Panc1 (cell line): ENCODE measurements at regions not wholly inside any gene's neighbourhood (a gene's known extent, or its start where the extent isn't known, plus 50 kb on each side); places are given as distances from the start of the nearest gene placed in this dataset.

ENCODE experiments used
- ATAC-seq: fragments of 200-7000 bp; cut with Tn5 transposase; 2 replicates; pipeline ENCODE4 v1.9.1; 2020; ENCODE audit warnings: mild to moderate bottlenecking, moderate library complexity
- BruUV-seq: library from RNA; stranded (reverse); fragments of 400-500 nt; replicated peaks from 2 replicates; lab custom pipeline; 2021; lab: Mats Ljungman, UMichigan
- CTCF ChIA-PET: fragments of 300-600 bp; sonication (Branson Sonifier 250); formaldehyde crosslinking; loops from one replicate; lab custom pipeline; 2022; ENCODE audit warnings: antibody characterized with exemption; lab: Charles Lee
- POLR2A ChIA-PET: fragments of 300-600 bp; sonication (Branson Sonifier 250); formaldehyde crosslinking; loops from one replicate; lab custom pipeline; 2022; ENCODE audit warnings: antibody characterized with exemption; lab: Charles Lee
- DNase-seq: peaks from one replicate; pipeline ENCODE4 v3.0.0-alpha.2; 2010; ENCODE audit warnings: low read depth, low spot score
- H3K27ac ChIP-seq: 2 replicates; pipeline ENCODE4 v1.5.1; 2011; ENCODE audit warnings: mild to moderate bottlenecking, low read length, inconsistent platforms
- H3K27me3 ChIP-seq: fragments of 200-500 bp; sonication (Bioruptor generic); 2 replicates; pipeline ENCODE4 v1.6.0; 2014; ENCODE audit warnings: low read length, inconsistent platforms; ENCODE audit not compliant: control insufficient read depth, insufficient read depth
- H3K36me3 ChIP-seq: fragments of 200-500 bp; sonication (Bioruptor generic); 2 replicates; pipeline ENCODE4 v1.5.1; 2014; ENCODE audit warnings: inconsistent platforms, mild to moderate bottlenecking, low read length, moderate library complexity; ENCODE audit not compliant: control insufficient read depth, insufficient read depth
- H3K4me1 ChIP-seq: 2 replicates; pipeline ENCODE4 v1.5.1; 2011; ENCODE audit warnings: inconsistent platforms, mild to moderate bottlenecking, low read length, moderate library complexity; ENCODE audit not compliant: control insufficient read depth, insufficient read depth
- H3K4me3 ChIP-seq, 2 experiments: 2 replicates each; pipeline ENCODE4 v1.5.1; 2011 to 2012; ENCODE audit warnings: low read depth in 2 of 2, low read length in 2 of 2, mild to moderate bottlenecking in 2 of 2, inconsistent platforms in 1 of 2, moderate library complexity in 1 of 2
- H3K9me3 ChIP-seq: fragments of 200-500 bp; sonication (Bioruptor generic); 2 replicates; pipeline ENCODE4 v1.5.1; 2014; ENCODE audit warnings: low read depth, mild to moderate bottlenecking, inconsistent platforms, low read length, moderate library complexity; ENCODE audit not compliant: control insufficient read depth, insufficient read depth
- CTCF ChIP-seq: fragments of 450-650 bp; IDR thresholded peaks from 2 replicates; pipeline ENCODE4 v1.5.1; 2017; ENCODE audit warnings: mild to moderate bottlenecking
- POLR2AphosphoS5 ChIP-seq: IDR thresholded peaks from 2 replicates; pipeline ENCODE4 v1.6.1; 2012; ENCODE audit warnings: mild to moderate bottlenecking, low read depth, low read length, moderate library complexity
- SIN3A ChIP-seq: IDR thresholded peaks from 2 replicates; pipeline ENCODE4 v1.6.1; 2012; ENCODE audit warnings: low read depth, mild to moderate bottlenecking, low read length, moderate library complexity, borderline replicate concordance; ENCODE audit not compliant: insufficient read depth
- TCF7L2 ChIP-seq: IDR thresholded peaks from 2 replicates; pipeline ENCODE4 v1.6.1; 2011; ENCODE audit warnings: mild to moderate bottlenecking, low read depth, low read length, inconsistent platforms
- in situ Hi-C: cut with HindIII; loops from 2 replicates; pipeline ENCODE4 v1.10.0; 2016; ENCODE audit warnings: low sequenced_read_pairs, low pct_unique_long_range_greater_than_20kb
- intact Hi-C: fragments of 100-400 bp; cut with micrococcal nuclease; formaldehyde crosslinking; loops from one replicate; pipeline ENCODE4 v1.10.0; 2022; ENCODE audit not compliant: unreplicated experiment
- TF ChIP-seq, protein P1 (sequence below), 2 experiments: IDR thresholded peaks; 2 replicates each; pipeline ENCODE4 v1.6.1; 2011 to 2012; ENCODE audit warnings: low read depth in 2 of 2, control low read depth in 1 of 2, low read length in 1 of 2, mild to moderate bottlenecking in 1 of 2, moderate library complexity in 1 of 2; ENCODE audit not compliant: insufficient read depth in 1 of 2

- ChIA-PET CTCF (no interaction called here), POLR2A (no interaction called here)
- H3K36me3 ChIP-seq = no peaks in the 10 kb centered on the region
- H3K9me3 ChIP-seq = no peaks in the 10 kb centered on the region
- TF ChIP-seq TCF7L2 = no peak
- TF ChIP-seq, protein P1, sequence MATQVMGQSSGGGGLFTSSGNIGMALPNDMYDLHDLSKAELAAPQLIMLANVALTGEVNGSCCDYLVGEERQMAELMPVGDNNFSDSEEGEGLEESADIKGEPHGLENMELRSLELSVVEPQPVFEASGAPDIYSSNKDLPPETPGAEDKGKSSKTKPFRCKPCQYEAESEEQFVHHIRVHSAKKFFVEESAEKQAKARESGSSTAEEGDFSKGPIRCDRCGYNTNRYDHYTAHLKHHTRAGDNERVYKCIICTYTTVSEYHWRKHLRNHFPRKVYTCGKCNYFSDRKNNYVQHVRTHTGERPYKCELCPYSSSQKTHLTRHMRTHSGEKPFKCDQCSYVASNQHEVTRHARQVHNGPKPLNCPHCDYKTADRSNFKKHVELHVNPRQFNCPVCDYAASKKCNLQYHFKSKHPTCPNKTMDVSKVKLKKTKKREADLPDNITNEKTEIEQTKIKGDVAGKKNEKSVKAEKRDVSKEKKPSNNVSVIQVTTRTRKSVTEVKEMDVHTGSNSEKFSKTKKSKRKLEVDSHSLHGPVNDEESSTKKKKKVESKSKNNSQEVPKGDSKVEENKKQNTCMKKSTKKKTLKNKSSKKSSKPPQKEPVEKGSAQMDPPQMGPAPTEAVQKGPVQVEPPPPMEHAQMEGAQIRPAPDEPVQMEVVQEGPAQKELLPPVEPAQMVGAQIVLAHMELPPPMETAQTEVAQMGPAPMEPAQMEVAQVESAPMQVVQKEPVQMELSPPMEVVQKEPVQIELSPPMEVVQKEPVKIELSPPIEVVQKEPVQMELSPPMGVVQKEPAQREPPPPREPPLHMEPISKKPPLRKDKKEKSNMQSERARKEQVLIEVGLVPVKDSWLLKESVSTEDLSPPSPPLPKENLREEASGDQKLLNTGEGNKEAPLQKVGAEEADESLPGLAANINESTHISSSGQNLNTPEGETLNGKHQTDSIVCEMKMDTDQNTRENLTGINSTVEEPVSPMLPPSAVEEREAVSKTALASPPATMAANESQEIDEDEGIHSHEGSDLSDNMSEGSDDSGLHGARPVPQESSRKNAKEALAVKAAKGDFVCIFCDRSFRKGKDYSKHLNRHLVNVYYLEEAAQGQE (IDR thresholded peaks at IDR 0.05; ENCODE audit: insufficient read depth in 1 of 2, low read depth in 2 of 2, low read length in 1 of 2) = no peak
- intact Hi-C loops = no loop called here
- H3K4me3 ChIP-seq = 0 out of 4 replicates have a peak overlapping the region, but pooled peaks of 1 of the 2 experiments have one; percentile 4
- H3K27ac ChIP-seq = no peak overlapping the region
- peak; percentile 73 for ATAC-seq
- no TSS peak for BruUV-seq
- in situ Hi-C loops = no loop called here
- no peak for DNase-seq
- H3K4me1 ChIP-seq = no peaks in the 10 kb centered on the region
- no peaks in the 10 kb centered on the region for H3K27me3 ChIP-seq
Measured at GRCh38 chr6:151160929-151161757, 78.6 kb upstream of the AKAP12 start.

DNA sequence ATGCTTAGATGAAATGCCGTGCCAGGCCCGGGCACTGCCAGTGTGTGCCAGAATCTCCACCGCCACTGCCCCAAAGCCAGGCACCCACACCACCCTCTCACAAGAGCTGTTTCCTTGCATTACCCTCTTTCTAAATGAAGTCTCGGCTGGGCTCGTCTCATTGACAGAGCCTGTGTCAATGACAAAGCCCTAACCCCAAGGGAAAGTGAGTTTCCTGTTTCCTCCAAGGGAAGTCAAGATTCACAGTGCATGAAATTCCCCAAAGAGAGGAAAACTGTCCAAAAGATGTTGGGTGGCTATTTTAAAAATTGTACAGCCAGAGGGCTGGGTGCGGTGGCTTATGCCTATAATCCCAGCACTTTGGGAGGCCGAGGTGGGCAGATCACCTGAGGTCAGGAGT, 75.4 kb upstream of the AKAP12 start:
- ChIA-PET POLR2A (no interaction called here), CTCF (no interaction called here)
- H3K4me3 ChIP-seq = no peak overlapping the region
- DNase-seq (no peak), ATAC-seq (no peak)
- TF ChIP-seq CTCF (no peak), SIN3A (no peak), TCF7L2 (no peak), POLR2AphosphoS5 (no peak)
- TF ChIP-seq, protein P1 (IDR thresholded peaks at IDR 0.05; ENCODE audit: insufficient read depth in 1 of 2, low read depth in 2 of 2, low read length in 1 of 2) = no peak
- in situ Hi-C loops (no loop called here), intact Hi-C loops (no loop called here)
- no peaks in the 10 kb centered on the region for H3K36me3 ChIP-seq
- no peaks in the 10 kb centered on the region for H3K9me3 ChIP-seq
- H3K27me3 ChIP-seq = no peaks in the 10 kb centered on the region
- no peaks in the 10 kb centered on the region for H3K4me1 ChIP-seq
- no TSS peak for BruUV-seq
- H3K27ac ChIP-seq = no peak overlapping the region
